CD14-positive monocyte (primary cell): ENCODE measurements at regions not wholly inside any gene's neighbourhood (a gene's known extent, or its start where the extent isn't known, plus 50 kb on each side); places are given as distances from the start of the nearest gene placed in this dataset.

Experiments used
- DNase-seq, 3 donors: peaks; one replicate each; pipeline ENCODE4 v3.0.0-alpha.2; 2011 to 2022
- H2AFZ ChIP-seq: 2 replicates; pipeline ENCODE4 v1.6.0; 2012; ENCODE audit warnings: mild to moderate bottlenecking, low read depth, low read length, inconsistent platforms; ENCODE audit not compliant: insufficient read depth, poor library complexity, severe bottlenecking
- H3K27ac ChIP-seq, 2 donors: 1 replicate in 1 of 2; 2 replicates in 1 of 2; pipeline ENCODE4 v1.5.1; 2012 to 2013; ENCODE audit warnings: low read length in 2 of 2, control low read depth in 1 of 2, inconsistent platforms in 1 of 2, low read depth in 1 of 2, mild to moderate bottlenecking in 1 of 2
- H3K27me3 ChIP-seq, 2 donors: one replicate each; pipeline versions ENCODE4 v1.6.0 to v1.6.1; 2011 to 2013; ENCODE audit warnings: low read length in 2 of 2; ENCODE audit not compliant: control insufficient read depth in 2 of 2, insufficient read depth in 2 of 2
- H3K36me3 ChIP-seq, 2 donors: replicated peaks in 1 of 2; 1 replicate in 1 of 2; 2 replicates in 1 of 2; pipeline versions ENCODE4 v1.5.1 to v1.6.1; 2012 to 2013; ENCODE audit warnings: low read length in 2 of 2, control low read depth in 1 of 2, inconsistent platforms in 1 of 2, mild to moderate bottlenecking in 1 of 2; ENCODE audit not compliant: insufficient read depth in 2 of 2, control insufficient read depth in 1 of 2
- H3K4me1 ChIP-seq, 2 donors: 1 replicate in 1 of 2; 2 replicates in 1 of 2; pipeline versions ENCODE4 v1.5.1 to v1.6.1; 2012 to 2013; ENCODE audit warnings: low read length in 2 of 2, control low read depth in 1 of 2, inconsistent platforms in 1 of 2, mild to moderate bottlenecking in 1 of 2, moderate library complexity in 1 of 2; ENCODE audit not compliant: insufficient read depth in 2 of 2, control insufficient read depth in 1 of 2
- H3K4me2 ChIP-seq: replicated peaks from 2 replicates; pipeline ENCODE3; 2012; ENCODE audit warnings: low read length, moderate library complexity, mild to moderate bottlenecking; ENCODE audit not compliant: poor library complexity, severe bottlenecking; ENCODE audit errors: extremely low read depth
- H3K4me3 ChIP-seq, 3 experiments: fragments of 200-600 bp in 1 of 3; sonication (generic) in 1 of 3; replicated peaks in 1 of 3; 1 replicate in 2 of 3; 2 replicates in 1 of 3; pipeline ENCODE4 v1.5.1; 2011 to 2013; ENCODE audit warnings: low read length in 3 of 3, mild to moderate bottlenecking in 3 of 3, control low read depth in 2 of 3, low read depth in 2 of 3, inconsistent platforms in 1 of 3, moderate library complexity in 1 of 3
- H3K79me2 ChIP-seq: 2 replicates; pipeline ENCODE4 v1.6.0; 2012; ENCODE audit warnings: mild to moderate bottlenecking, control low read depth, inconsistent platforms, low read length, moderate library complexity; ENCODE audit not compliant: insufficient read depth
- H3K9ac ChIP-seq: 2 replicates; pipeline ENCODE4 v1.6.0; 2017; ENCODE audit warnings: low read length, mild to moderate bottlenecking; ENCODE audit not compliant: insufficient read depth, poor library complexity, severe bottlenecking
- H3K9me3 ChIP-seq, 2 donors: replicated peaks in 1 of 2; 1 replicate in 1 of 2; 2 replicates in 1 of 2; pipeline versions ENCODE4 v1.5.1 to v1.6.1; 2012 to 2013; ENCODE audit warnings: low read length in 2 of 2, control low read depth in 1 of 2; ENCODE audit not compliant: control insufficient read depth in 1 of 2, insufficient read depth in 1 of 2
- H4K20me1 ChIP-seq: 2 replicates; pipeline ENCODE4 v1.6.0; 2012; ENCODE audit warnings: mild to moderate bottlenecking, low read length, control low read depth, moderate library complexity; ENCODE audit not compliant: insufficient read depth
- H3K27ac Mint-ChIP-seq, 7 donors: one replicate each; pipeline ENCODE4 v1.8.0; 2020; ENCODE audit warnings: mild to moderate bottlenecking in 7 of 7, mixed read lengths in 7 of 7, moderate library complexity in 6 of 7, inconsistent platforms in 2 of 7
- H3K27me3 Mint-ChIP-seq, 3 donors: one replicate each; pipeline ENCODE4 v1.8.0; 2021 to 2022; ENCODE audit warnings: low read depth in 3 of 3, mild to moderate bottlenecking in 3 of 3, mixed read lengths in 3 of 3, moderate library complexity in 3 of 3, inconsistent platforms in 1 of 3
- H3K36me3 Mint-ChIP-seq, 2 donors: one replicate each; pipeline ENCODE4 v1.8.0; 2020; ENCODE audit warnings: mixed read lengths in 2 of 2, inconsistent platforms in 1 of 2, mild to moderate bottlenecking in 1 of 2
- H3K4me1 Mint-ChIP-seq: one replicate; pipeline ENCODE4 v1.8.0; 2020; ENCODE audit warnings: mild to moderate bottlenecking, mixed read lengths
- H3K4me3 Mint-ChIP-seq, 2 donors: one replicate each; pipeline ENCODE4 v1.8.0; 2020; ENCODE audit warnings: mild to moderate bottlenecking in 2 of 2, mixed read lengths in 2 of 2, moderate library complexity in 1 of 2
- H3K9me3 Mint-ChIP-seq, 7 donors: one replicate each; pipeline ENCODE4 v1.8.0; 2020 to 2022; ENCODE audit warnings: mixed read lengths in 7 of 7, mild to moderate bottlenecking in 6 of 7, moderate library complexity in 6 of 7, inconsistent platforms in 2 of 7
- CTCF ChIP-seq: fragments of 200-600 bp; IDR thresholded peaks from one replicate; pipeline ENCODE4 v1.8.0; 2022; ENCODE audit warnings: antibody characterized with exemption, mild to moderate bottlenecking
- WGBS: methylation state at CpG from one replicate; pipeline ENCODE4 v1.1.5; 2013; ENCODE audit warnings: missing lambda C conversion rate; ENCODE audit not compliant: insufficient coverage; 5-methylcytosine and 5-hydroxymethylcytosine counted together
- intact Hi-C, 2 donors: fragments of 100-400 bp; cut with micrococcal nuclease; formaldehyde crosslinking; loops; one replicate each; pipeline versions ENCODE4 v1.15.0 to v1.15.1; 2023

DNA sequence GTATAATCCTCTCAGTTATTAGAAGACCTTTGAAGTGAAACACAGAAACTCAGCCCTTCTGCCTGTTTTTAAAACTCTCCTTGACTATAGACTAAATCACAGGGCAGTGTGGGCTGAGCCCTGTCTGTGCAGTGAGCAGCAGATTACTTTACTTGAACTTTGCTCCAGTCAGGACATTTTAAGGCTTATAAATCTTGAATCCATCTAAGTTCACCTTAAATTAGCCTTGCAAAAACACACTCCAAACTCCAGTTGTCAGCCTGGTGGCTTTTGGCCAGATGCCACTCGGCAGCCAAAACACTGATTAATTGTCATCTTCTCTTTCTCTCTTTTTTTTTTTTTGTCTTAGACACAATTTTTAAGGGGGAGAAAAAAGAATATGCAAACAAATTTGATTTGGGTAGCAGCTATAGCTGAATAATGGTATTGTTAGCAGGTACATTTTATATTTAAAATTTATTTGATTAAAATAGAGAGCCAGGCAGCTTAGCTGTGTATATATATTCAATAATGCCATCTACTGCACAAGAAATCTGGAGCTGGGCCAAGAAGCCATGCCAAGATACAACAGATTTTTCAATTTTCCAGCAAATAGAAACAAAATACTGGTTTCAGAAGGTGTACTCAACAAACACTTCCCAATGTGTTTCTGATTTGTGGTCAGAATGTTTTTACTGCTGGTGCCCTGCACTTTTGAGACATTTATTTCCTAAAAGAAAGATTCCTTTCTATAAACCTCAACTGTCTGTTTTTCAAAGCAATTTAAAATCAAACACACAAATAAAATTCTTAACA is 247.7 kb downstream of the TFEC start:
- Histone ChIP-seq H3K4me3 (no peak overlapping the region), H3K4me1 (no peaks in the 10 kb centered on the region), H3K9ac (no peak overlapping the region), H2AFZ (no peak overlapping the region), H3K27me3 (no peaks in the 10 kb centered on the region), H3K79me2 (no peaks in the 10 kb centered on the region), H3K4me2 (no peak overlapping the region), H3K9me3 (no peaks in the 10 kb centered on the region), H3K27ac (no peak overlapping the region), H4K20me1 (no peaks in the 10 kb centered on the region), H3K36me3 (no peaks in the 10 kb centered on the region)
- no CpG with 5 or more reads among the region's 1 CpG for WGBS
- DNase-seq: no peak
- intact Hi-C loops: no loop called here
- Mint-ChIP-seq H3K36me3 (no peaks in the 10 kb centered on the region), H3K9me3 (no peaks in the 10 kb centered on the region), H3K27ac (no peak overlapping the region), H3K4me3 (no peak overlapping the region), H3K4me1 (no peaks in the 10 kb centered on the region), H3K27me3 (peaks cover 0 to 3% (median 3%) of the 10 kb centered on the region in 3 donors)
- no peak for TF ChIP-seq CTCF

- H3K9ac ChIP-seq: no peak overlapping the region
- no peaks in the 10 kb centered on the region for H3K27me3 ChIP-seq
- H3K4me2 ChIP-seq: no peak overlapping the region
- H3K9me3 ChIP-seq: no peaks in the 10 kb centered on the region
- H4K20me1 ChIP-seq: no peaks in the 10 kb centered on the region
- H3K36me3 ChIP-seq: no peaks in the 10 kb centered on the region
- no peaks in the 10 kb centered on the region for H3K4me1 ChIP-seq
- intact Hi-C loops: no loop called here
- Mint-ChIP-seq H3K4me3 (no peak overlapping the region), H3K27ac (no peak overlapping the region), H3K36me3 (no peaks in the 10 kb centered on the region), H3K9me3 (no peaks in the 10 kb centered on the region), H3K4me1 (no peaks in the 10 kb centered on the region), H3K27me3 (peaks cover 0 to 3% (median 2%) of the 10 kb centered on the region in 3 donors)
- H3K79me2 ChIP-seq: no peaks in the 10 kb centered on the region
- no peak for TF ChIP-seq CTCF
- H3K27ac ChIP-seq: no peak overlapping the region
- H3K4me3 ChIP-seq: no peak overlapping the region
- H2AFZ ChIP-seq: no peak overlapping the region
- DNase-seq: no peak
Measured at GRCh38 chr7:115779561-115779960, 251.0 kb downstream of the TFEC start.
